Activated gamma-delta T cell treated with Interleukin-2 at 50 U/mL for 16 hours (primary cell): ENCODE measurements at regions not wholly inside any gene's neighbourhood (a gene's known extent, or its start where the extent isn't known, plus 50 kb on each side); places are given as distances from the start of the nearest gene placed in this dataset.
"Not testable (repeated sequence)": the region's sequence is repeated elsewhere in the genome, so short reads cannot be mapped to it uniquely, and the experiment has no call there.

Experiments
- DNase-seq: peaks from one replicate; pipeline ENCODE4 v3.0.0-alpha.2; 2020

- DNase-seq: no peak
Observed at GRCh38 chr22:48784701-48785503, 1042.8 kb downstream of the BRD1 start.

DNA sequence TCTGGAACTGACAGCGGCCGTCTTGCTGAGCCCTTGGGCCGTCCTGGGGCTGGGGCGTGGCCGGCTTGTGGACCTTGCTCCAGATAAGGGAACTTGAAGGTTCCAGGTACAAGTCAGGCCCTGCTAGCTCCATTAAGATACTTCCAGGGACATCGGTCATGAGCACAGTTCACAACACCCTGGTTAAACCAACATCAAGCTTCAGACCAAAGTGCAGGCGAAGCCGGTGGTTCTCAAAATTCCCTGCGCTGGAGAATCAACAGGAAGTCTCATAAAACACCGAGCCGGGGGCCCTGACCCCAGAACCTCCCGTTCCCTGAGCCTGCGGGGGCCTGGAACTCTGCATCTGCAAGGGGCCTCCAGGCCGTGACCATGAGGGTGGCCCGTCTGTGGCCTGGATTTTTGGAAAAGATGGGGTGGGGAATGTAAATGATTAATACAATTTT lies 1043.8 kb downstream of the BRD1 start:
- no peak for DNase-seq

- DNase-seq: no peak
Observed at GRCh38 chr22:48782811-48783511, 1044.7 kb downstream of the BRD1 start.

GRCh38 chr22:48782326-48782725 lies 1045.3 kb downstream of the BRD1 start:
- DNase-seq: no peak

GRCh38 chr22:48781868-48782267 lies 1045.8 kb downstream of the BRD1 start:
- no peak for DNase-seq

- no peak for DNase-seq
Observed at GRCh38 chr22:48781391-48781790, 1046.3 kb downstream of the BRD1 start.

DNA sequence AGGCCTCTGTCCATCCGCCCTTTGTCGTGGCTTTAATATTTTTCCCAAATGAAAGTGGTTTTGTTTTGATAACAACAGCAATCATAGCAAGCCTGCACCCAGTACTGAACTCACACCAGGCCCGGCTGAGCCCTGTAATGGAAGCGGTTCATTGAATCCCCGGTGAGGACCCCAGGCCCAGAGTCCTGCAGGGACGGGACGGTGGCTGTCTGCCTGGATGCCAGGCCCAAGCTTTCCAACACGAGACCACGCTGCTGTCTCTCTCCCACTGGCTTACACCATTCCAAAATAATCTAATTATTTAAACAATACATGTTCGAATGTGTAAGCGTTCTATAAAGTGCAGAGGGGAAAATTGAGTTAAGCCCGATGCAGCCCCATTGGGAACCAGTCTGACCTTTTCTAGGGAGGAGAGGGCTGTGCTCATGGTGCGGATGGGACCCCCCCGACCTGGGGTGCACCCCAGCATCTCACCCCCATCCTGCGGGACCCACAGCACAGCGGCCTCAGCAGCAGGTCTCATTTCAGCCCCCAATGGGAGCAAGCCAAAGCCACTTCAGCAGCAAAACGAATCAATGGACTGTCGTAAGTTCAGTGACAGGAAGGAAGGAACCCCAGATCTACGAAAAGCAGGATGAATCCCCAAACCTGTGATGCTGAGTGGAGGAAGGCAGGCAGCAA lies 1046.9 kb downstream of the BRD1 start:
- no peak for DNase-seq

- DNase-seq: no peak
Observed at GRCh38 chr22:48779661-48780596, 1047.7 kb downstream of the BRD1 start.

DNA sequence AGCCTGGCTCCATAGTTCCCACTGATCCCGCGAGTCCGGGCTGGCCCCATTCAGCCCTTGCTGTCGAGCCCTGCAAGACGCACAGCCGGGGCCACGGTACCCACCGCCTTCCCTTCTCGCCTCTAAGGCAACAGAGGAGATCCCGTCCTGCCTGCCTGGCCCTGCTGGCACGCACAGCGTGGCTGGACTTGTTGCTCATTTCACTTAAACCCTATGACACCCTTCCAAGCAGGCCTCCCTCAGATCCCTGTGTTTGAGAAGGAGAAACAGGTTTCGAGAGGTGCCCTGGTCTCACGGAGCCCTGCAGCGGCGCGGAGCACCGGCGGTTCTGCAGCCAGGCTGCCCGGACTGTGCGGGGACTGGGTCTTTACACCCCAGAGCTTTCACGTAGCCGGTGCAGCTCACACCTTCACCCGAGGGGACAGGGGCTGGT lies 1048.4 kb downstream of the BRD1 start:
- no peak for DNase-seq

DNA sequence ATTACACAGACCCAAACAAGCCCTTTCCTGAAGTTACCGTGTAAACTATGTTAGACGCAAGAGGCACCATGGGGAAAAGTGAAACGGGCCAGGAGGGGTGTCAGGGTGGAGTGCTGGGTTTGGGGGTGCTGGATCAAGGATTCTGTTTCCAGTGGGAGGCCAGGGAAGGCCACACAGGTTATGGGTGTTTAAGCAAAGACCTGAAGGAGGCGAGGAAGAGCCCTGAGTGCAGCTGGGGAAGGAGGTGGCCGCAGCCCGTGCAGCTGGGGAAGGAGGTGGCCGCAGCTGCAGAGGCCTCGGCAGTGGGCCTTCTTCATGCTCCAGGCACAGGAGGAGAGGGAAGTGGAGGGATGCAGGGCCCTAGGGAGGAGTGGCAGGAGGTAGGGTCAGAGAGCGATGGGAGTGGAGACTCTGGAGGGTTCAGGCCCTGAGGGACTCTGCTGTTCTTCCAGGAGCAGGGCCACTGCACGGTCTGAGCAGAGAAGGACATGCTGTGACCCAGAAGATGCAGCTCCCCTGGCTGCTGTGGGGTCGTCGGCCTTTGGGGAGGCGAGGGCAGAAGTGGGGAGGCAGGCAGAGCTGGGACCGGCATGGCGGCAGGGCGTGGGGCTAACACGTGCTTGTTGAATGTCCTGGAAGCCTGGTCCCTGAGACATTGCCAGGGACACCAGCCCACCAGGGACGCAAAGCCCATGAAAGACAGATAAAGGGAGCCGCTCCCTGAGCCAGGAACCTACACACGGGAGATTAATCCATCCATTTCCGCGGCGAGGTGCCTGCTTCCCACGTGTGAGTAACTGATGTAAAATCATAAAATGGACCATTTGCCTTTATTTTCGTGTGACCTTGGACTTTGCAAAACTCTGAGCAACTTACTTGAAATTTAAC lies 1049.1 kb downstream of the BRD1 start:
- DNase-seq: no peak

GRCh38 chr22:48772286-48772907 lies 1055.3 kb downstream of the BRD1 start:
- no peak for DNase-seq

GRCh38 chr22:48765595-48765994 lies 1062.1 kb downstream of the BRD1 start:
- DNase-seq: no peak

- no peak for DNase-seq
Observed at GRCh38 chr22:48761546-48761945, 1066.1 kb downstream of the BRD1 start.

DNA sequence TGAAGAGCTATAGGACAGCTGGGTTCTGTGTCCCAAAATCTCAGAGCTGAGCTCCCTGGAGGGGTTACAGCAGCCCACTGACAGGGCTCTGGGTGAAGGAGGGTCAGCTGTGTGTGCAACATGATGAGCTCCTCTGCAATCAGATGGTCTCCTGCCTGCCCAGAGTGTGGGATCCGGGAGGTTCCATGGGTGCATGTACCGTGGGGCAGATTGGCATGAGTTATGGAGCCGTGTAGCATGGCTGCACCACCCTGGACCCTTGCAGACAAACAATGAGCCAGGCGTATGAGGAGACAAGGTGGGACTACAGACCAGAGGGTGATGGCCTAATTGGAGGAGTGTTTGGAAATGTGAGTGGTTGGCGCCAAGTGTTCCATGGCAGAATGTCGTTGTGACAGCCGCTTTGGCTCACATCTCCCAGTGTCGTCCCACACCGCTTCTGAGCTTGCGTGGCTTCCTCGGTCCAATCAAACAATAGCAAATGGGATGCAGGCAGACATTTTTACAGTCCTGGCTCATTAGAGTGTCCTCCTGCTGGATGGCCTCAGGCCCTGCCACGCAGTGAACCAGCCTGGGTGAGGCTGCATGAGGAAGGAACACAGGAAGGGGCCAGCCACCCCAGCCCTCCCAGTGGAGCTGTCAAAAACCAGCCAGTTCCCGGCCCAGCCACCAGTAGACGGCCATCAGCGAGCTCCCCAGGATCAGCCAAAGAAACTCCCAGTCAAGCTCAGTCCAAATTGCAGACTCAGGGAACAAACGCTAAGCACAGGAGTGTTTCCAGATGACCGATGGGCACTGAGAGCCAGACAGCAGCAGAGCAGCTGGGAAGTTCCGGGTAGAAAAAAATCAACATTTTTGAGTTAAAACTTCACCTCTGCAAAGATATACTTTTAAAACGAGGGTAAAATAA lies 1066.9 kb downstream of the BRD1 start:
- no peak for DNase-seq

DNA sequence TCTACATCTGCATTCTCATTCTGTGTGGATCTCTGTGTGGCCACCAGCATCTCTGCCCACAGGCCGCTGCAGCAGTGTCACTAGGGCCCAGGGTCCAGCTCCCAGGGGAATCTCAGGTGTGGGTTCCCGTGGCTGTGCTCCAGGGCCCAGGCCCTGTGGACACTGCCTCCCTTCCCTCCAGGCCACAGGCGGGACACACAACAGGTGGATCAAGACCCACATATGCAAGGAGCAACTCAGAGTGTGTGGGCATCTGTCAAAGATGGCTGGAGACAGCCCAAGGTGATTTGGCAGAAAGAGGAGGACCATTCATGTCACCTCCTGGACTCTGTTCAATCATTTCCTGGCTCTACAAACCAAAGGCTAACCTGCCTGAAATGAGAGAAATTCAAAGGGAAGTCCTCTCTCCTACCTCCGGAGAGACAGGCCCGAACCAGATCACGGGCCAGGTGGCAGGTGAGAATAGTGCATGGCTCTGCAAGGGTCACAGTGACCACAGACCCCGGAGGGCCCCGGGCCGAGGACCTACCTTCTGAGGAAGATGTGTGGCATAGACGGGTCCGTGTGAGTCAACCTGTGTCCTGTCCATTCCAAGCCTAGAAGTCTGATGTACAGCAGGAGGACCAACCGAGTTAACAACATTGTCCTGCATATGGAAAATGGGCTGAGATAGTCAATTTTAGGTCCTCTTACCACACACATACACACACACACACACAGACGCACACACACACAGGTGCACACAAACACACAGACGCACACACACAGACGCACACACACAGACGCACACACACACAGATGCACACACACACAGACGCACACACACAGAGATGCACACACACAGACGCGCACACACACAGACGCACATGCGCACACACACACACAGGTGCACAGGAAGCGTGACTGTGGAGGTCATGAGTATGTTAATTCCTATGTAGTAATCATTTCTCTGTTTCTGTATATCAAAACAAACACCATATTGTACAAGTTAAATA lies 1068.5 kb downstream of the BRD1 start:
- DNase-seq: no peak

- DNase-seq: no peak
Observed at GRCh38 chr22:48757985-48758561, 1069.6 kb downstream of the BRD1 start.

DNA sequence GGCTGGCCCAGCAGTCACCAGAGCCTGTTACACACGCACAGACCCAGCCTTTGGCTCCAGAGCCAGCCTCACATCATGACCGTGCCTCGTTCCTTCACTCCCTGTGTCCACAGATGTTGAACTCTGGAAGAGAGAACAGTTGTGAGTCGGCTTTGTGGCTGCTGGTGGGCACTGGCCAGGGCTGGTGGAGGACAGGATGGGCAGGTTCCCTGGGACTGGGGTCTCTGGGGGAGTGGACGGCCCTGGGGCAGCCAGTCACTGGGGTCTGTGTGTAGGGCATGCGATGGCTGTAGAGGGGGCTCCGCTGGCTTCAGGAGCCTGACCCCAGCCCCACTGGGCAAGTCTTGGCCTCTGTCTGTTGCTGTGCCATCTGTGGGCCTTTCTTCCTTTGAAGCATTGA lies 1070.1 kb downstream of the BRD1 start:
- no peak for DNase-seq

- not testable (repeated sequence) for DNase-seq
Observed at GRCh38 chr22:48757135-48757534, 1070.5 kb downstream of the BRD1 start.
